ELR (cell line): ENCODE measurements at regions not wholly inside any gene's neighbourhood (a gene's known extent, or its start where the extent isn't known, plus 50 kb on each side); places are given as distances from the start of the nearest gene placed in this dataset.
"Not testable (repeated sequence)": the region's sequence is repeated elsewhere in the genome, so short reads cannot be mapped to it uniquely, and the experiment has no call there.

Experiments
- DNase-seq: peaks from one replicate; pipeline ENCODE4 v3.0.0-alpha.2; 2015; ENCODE audit warnings: low read depth

- DNase-seq: no peak
These were observed 128.0 kb downstream of the TENT5A start for GRCh38 chr6:81624453-81624852.

- DNase-seq: no peak
These were observed 129.2 kb downstream of the TENT5A start for GRCh38 chr6:81623106-81623759.

- DNase-seq: peak; percentile 24
These were observed 130.6 kb downstream of the TENT5A start for GRCh38 chr6:81621816-81622395.

- peak; percentile 43 for DNase-seq
These were observed 138.2 kb downstream of the TENT5A start for GRCh38 chr6:81614292-81614691.

GRCh38 chr6:81613606-81614005 lies 138.9 kb downstream of the TENT5A start:
- peak; percentile 92 for DNase-seq

GRCh38 chr6:81612136-81612535 lies 140.3 kb downstream of the TENT5A start:
- DNase-seq: peak; percentile 58

- DNase-seq: no peak
These were observed 142.7 kb downstream of the TENT5A start for GRCh38 chr6:81609736-81610135.

- DNase-seq: peak; percentile 56
These were observed 143.7 kb downstream of the TENT5A start for GRCh38 chr6:81608776-81609175.

- DNase-seq: peak; percentile 89
These were observed 145.5 kb downstream of the TENT5A start for GRCh38 chr6:81606965-81607381.

GRCh38 chr6:81605526-81605925 lies 147.0 kb downstream of the TENT5A start:
- DNase-seq: no peak

GRCh38 chr6:81601918-81602317 lies 150.6 kb downstream of the TENT5A start:
- no peak for DNase-seq

- not testable (repeated sequence) for DNase-seq
These were observed 152.0 kb downstream of the TENT5A start for GRCh38 chr6:81600488-81600887.

- no peak for DNase-seq
These were observed 158.0 kb downstream of the TENT5A start for GRCh38 chr6:81594501-81594900.

- no peak for DNase-seq
These were observed 162.2 kb downstream of the TENT5A start for GRCh38 chr6:81590314-81590691.

GRCh38 chr6:81589465-81590313 lies 162.8 kb downstream of the TENT5A start:
- DNase-seq: no peak

GRCh38 chr6:81585686-81586085 lies 166.8 kb downstream of the TENT5A start:
- not testable (repeated sequence) for DNase-seq

- not testable (repeated sequence) for DNase-seq
These were observed 168.3 kb downstream of the TENT5A start for GRCh38 chr6:81584156-81584555.

- no peak for DNase-seq
These were observed 177.0 kb downstream of the TENT5A start for GRCh38 chr6:81575442-81575841.

GRCh38 chr6:81572020-81572419 lies 180.5 kb downstream of the TENT5A start:
- DNase-seq: no peak

GRCh38 chr6:81570681-81571080 lies 181.8 kb downstream of the TENT5A start:
- no peak for DNase-seq

- no peak for DNase-seq
These were observed 183.5 kb downstream of the TENT5A start for GRCh38 chr6:81568973-81569372.

GRCh38 chr6:81565071-81565470 lies 187.4 kb downstream of the TENT5A start:
- DNase-seq: peak; percentile 52

- DNase-seq: no peak
These were observed 187.9 kb downstream of the TENT5A start for GRCh38 chr6:81564470-81565068.
